Esophagus muscularis mucosa (tissue), 4 donors: ENCODE measurements at regions not wholly inside any gene's neighbourhood (a gene's known extent, or its start where the extent isn't known, plus 50 kb on each side); places are given as distances from the start of the nearest gene placed in this dataset.

Source experiments
- DNase-seq: peaks from one replicate; pipeline ENCODE4 v3.0.0-alpha.2; 2017; ENCODE audit errors: extremely low spot score
- H3K27ac ChIP-seq, 4 donors: fragments of 200-600 bp; sonication (generic); replicated peaks in 1 of 4; 1 replicate in 3 of 4; 2 replicates in 1 of 4; pipeline ENCODE4 v1.5.1; 2016 to 2019; ENCODE audit warnings: mild to moderate bottlenecking in 1 of 4
- H3K27me3 ChIP-seq, 4 donors: fragments of 200-600 bp; sonication (generic); one replicate each; pipeline versions ENCODE4 v1.5.1 to v1.6.0; 2016 to 2019
- H3K36me3 ChIP-seq, 4 donors: fragments of 200-600 bp; sonication (generic); one replicate each; pipeline ENCODE4 v1.5.1; 2016 to 2019
- H3K4me1 ChIP-seq, 4 donors: fragments of 200-600 bp; sonication (generic); one replicate each; pipeline ENCODE4 v1.5.1; 2016 to 2019
- H3K4me3 ChIP-seq, 4 donors: fragments of 200-600 bp; sonication (generic); 1 replicate in 2 of 4; 2 replicates in 2 of 4; pipeline ENCODE4 v1.5.1; 2016 to 2019; ENCODE audit warnings: mild to moderate bottlenecking in 4 of 4, moderate library complexity in 1 of 4
- H3K9me3 ChIP-seq, 4 donors: fragments of 200-600 bp; sonication (generic); 1 replicate in 3 of 4; 2 replicates in 1 of 4; pipeline ENCODE4 v1.5.1; 2016 to 2019
- EP300 ChIP-seq: sonication (generic); formaldehyde crosslinking; IDR thresholded peaks from one replicate; pipeline ENCODE4 v1.6.1; 2017; ENCODE audit warnings: antibody characterized with exemption
- POLR2A ChIP-seq: fragments of 450-650 bp; IDR thresholded peaks from one replicate; pipeline ENCODE4 v1.6.1; 2017; ENCODE audit warnings: antibody characterized with exemption, moderate library complexity, mild to moderate bottlenecking, low read depth
- POLR2AphosphoS5 ChIP-seq, 2 donors: sonication (generic); formaldehyde crosslinking; IDR thresholded peaks; one replicate each; pipeline ENCODE4 v1.6.1; 2017; ENCODE audit warnings: antibody characterized with exemption in 2 of 2
- WGBS: methylation state at CpG from one replicate; pipeline ENCODE4 v1.1.5; 2018; 5-methylcytosine and 5-hydroxymethylcytosine counted together
- intact Hi-C: fragments of 100-400 bp; cut with DNase I; formaldehyde crosslinking; loops from one replicate; pipeline ENCODE4 v1.15.1; 2023
- TF ChIP-seq, protein P1 (sequence below), 3 experiments: fragments of 200-600 bp in 2 of 3; fragments of 450-650 bp in 1 of 3; sonication (generic) in 2 of 3; IDR thresholded peaks; one replicate each; pipeline ENCODE4 v1.5.1; 2017 to 2019; ENCODE audit warnings: antibody characterized with exemption in 3 of 3, mild to moderate bottlenecking in 2 of 3, moderate library complexity in 1 of 3

DNA sequence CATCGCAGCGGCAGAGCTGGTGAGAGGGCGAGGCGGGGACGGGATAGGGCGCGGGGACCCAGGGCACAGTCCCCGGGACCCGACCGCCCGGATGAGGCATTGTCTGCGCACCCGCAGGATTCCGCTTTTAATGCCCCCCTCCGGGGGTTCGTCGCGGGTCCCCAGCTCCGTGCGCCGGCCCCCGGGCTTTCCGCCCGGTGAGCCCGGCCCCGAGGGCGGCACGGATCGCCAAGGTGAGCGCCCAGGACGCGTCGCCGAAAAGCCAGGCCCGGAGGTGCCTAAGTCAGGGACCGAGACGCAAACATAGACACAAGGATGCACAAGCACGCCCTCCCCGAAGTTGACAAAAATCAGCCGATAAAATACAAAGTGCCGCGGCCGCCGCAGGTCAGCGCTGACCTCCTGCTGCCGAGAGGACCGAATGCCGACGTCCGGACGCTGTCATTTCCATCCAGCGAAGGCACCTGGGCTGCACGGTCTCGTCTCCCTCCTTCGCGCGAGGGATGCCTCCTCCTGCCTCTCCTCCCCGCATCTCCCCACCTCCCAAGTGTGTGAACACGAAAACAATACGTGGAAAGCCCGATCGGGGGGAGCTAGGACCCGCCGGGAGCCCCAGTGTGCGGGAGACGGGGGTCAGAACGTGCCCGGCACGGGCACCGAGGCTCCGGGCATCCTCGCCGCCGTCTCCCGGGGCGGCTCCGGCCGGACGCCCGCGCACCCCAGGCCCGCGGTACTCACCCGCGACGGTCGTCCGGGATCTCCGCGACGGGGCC is 101.1 kb upstream of the SOD1 start:
- Histone ChIP-seq H3K27ac (no peak overlapping the region), H3K9me3 (no peaks in the 10 kb centered on the region), H3K4me3 (peak overlapping the region; percentile 57 to 71 (median 60)), H3K4me1 (peaks cover 14 to 29% (median 27%) of the 10 kb centered on the region in 4 donors), H3K27me3 (peaks cover 0 to 76% (median 14%) of the 10 kb centered on the region in 4 donors), H3K36me3 (no peaks in the 10 kb centered on the region)
- no peak for DNase-seq
- WGBS, result under 1% methylated on average over 45 of the region's 91 CpGs
- intact Hi-C loops, result no loop called here
- TF ChIP-seq EP300, result no peak
- TF ChIP-seq POLR2A, result no peak
- no peak for TF ChIP-seq POLR2AphosphoS5 (IDR thresholded peaks at IDR 0.05)
- TF ChIP-seq, protein P1, sequence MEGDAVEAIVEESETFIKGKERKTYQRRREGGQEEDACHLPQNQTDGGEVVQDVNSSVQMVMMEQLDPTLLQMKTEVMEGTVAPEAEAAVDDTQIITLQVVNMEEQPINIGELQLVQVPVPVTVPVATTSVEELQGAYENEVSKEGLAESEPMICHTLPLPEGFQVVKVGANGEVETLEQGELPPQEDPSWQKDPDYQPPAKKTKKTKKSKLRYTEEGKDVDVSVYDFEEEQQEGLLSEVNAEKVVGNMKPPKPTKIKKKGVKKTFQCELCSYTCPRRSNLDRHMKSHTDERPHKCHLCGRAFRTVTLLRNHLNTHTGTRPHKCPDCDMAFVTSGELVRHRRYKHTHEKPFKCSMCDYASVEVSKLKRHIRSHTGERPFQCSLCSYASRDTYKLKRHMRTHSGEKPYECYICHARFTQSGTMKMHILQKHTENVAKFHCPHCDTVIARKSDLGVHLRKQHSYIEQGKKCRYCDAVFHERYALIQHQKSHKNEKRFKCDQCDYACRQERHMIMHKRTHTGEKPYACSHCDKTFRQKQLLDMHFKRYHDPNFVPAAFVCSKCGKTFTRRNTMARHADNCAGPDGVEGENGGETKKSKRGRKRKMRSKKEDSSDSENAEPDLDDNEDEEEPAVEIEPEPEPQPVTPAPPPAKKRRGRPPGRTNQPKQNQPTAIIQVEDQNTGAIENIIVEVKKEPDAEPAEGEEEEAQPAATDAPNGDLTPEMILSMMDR (IDR thresholded peaks at IDR 0.05), result no peak

DNA sequence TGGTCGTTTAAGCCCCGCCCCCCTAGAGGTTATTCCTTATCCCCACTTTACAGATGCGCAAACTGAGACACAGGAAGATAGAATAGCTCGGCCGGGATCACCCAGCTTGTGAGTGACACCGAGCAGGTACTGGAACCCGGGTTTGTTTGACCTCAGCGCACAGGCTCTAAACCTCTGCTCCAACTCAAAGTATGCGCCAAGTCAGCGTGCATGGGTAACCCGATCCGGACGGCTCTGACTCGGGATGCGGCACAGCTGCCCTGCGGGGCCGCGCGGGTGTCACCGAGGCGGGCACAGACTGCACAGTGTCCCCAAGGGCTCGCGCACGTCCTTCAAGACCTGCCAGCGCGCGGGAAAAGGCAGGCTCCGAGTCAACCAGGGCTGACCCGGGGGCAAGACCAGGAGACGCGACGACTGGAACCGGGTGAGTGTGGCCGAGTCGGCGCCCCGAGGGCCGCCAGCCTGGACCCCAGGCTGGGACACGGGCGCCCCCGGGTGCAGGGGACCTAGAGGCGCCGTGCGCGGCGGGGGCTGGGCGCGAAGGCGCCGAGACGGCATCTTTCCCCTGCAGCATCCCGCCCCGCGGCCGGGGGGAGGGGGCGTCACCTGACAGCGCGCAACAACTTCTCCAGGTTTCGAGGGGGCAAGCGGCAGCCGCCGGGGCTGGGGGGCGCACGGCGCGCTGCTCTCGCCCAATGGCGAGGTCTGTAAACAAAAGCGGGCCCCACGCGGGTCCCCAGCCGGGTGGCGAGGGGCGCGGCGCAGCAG is 101.9 kb upstream of the SOD1 start:
- H3K4me3 ChIP-seq, result peak overlapping the region; percentile 57 to 71 (median 60)
- H3K9me3 ChIP-seq, result no peaks in the 10 kb centered on the region
- WGBS, result 25% methylated on average over 11 of the region's 76 CpGs
- TF ChIP-seq POLR2A (no peak), EP300 (no peak), POLR2AphosphoS5 (IDR thresholded peaks at IDR 0.05) (no peak)
- TF ChIP-seq, protein P1 (IDR thresholded peaks at IDR 0.05), result no peak
- no peaks in the 10 kb centered on the region for H3K36me3 ChIP-seq
- H3K27ac ChIP-seq, result no peak overlapping the region
- intact Hi-C loops, result no loop called here
- no peak for DNase-seq
- peaks cover 14 to 29% (median 27%) of the 10 kb centered on the region in 4 donors for H3K4me1 ChIP-seq
- peaks cover 0 to 81% (median 14%) of the 10 kb centered on the region in 4 donors for H3K27me3 ChIP-seq

DNA sequence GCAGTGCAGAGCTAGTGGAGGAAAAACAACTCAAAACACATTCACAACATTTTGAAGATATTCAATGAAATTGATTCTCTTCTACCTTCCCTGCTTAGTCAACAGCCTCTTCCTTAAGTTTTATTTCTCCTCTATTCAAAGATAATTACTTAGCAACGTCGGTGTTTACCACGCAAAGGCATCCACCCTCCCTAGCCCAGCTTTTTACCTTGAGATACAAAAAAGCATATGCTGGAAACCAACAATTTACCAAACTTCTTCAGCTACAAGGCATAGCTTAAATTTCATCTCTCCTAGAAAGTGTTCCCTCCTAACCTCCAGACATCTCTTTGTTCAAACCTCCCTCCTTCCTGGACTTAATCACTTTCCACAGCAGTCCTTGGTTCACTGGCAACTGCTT is 102.8 kb upstream of the SOD1 start:
- Histone ChIP-seq H3K36me3 (no peaks in the 10 kb centered on the region), H3K9me3 (no peaks in the 10 kb centered on the region), H3K4me3 (no peak overlapping the region), H3K27ac (no peak overlapping the region), H3K27me3 (peaks cover 0 to 84% (median 14%) of the 10 kb centered on the region in 4 donors), H3K4me1 (peaks cover 14 to 29% (median 27%) of the 10 kb centered on the region in 4 donors)
- TF ChIP-seq EP300 (no peak), POLR2AphosphoS5 (IDR thresholded peaks at IDR 0.05) (no peak), POLR2A (no peak)
- TF ChIP-seq, protein P1 (IDR thresholded peaks at IDR 0.05), result no peak
- WGBS, result 87% methylated on average over 3 of the region's 3 CpGs
- intact Hi-C loops, result no loop called here
- DNase-seq, result no peak

DNA sequence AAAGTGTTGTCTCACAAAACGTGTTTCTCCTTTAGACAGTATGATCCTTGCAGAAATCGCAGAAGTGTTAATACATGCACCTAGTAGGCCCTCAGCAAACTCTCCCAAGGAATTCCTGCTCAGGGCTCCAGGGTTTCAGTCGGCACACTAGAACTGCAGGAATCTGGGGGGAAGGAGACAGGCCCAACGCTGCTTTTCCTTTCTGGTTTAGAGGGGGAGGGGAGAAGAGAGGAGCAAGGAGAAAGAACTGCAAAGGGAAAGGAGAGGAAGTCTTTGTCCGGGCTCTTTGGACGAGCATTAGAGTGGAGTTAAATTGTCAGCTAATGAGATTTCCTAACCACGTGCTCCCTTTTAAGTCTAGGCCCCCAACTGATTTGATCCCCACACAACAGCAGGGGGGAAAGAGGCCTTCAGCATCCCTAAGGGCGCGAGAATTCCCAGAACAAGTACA is 103.7 kb upstream of the SOD1 start:
- H3K4me3 ChIP-seq, result no peak overlapping the region
- no peak for DNase-seq
- peaks cover 0 to 77% (median 14%) of the 10 kb centered on the region in 4 donors for H3K27me3 ChIP-seq
- intact Hi-C loops, result no loop called here
- H3K4me1 ChIP-seq, result peaks cover 14 to 29% (median 27%) of the 10 kb centered on the region in 4 donors
- no peaks in the 10 kb centered on the region for H3K9me3 ChIP-seq
- no peak overlapping the region for H3K27ac ChIP-seq
- 86% methylated on average over 9 of the region's 9 CpGs for WGBS
- TF ChIP-seq POLR2AphosphoS5 (IDR thresholded peaks at IDR 0.05) (no peak), EP300 (no peak), POLR2A (no peak)
- TF ChIP-seq, protein P1 (IDR thresholded peaks at IDR 0.05), result no peak
- H3K36me3 ChIP-seq, result no peaks in the 10 kb centered on the region
